CD4-positive, alpha-beta memory T cell (primary cell): ENCODE measurements at regions not wholly inside any gene's neighbourhood (a gene's known extent, or its start where the extent isn't known, plus 50 kb on each side); places are given as distances from the start of the nearest gene placed in this dataset.
A peak's percentile ranks its signal among the peaks of the same experiment; 100 is the strongest.

Experiments used
- CTCF ChIA-PET: fragments of 350-600 bp; sonication (Branson Sonifier 250); formaldehyde crosslinking; loops from one replicate; lab custom pipeline; 2021; ENCODE audit warnings: inconsistent platforms; ENCODE audit not compliant: partially characterized antibody; lab: Charles Lee
- POLR2A ChIA-PET: fragments of 350-600 bp; sonication (Branson Sonifier 250); formaldehyde crosslinking; loops from one replicate; lab custom pipeline; 2021; ENCODE audit not compliant: partially characterized antibody; lab: Charles Lee
- DNase-seq, 5 donors: peaks; one replicate each; pipeline versions ENCODE4 v3.0.0 to v3.0.0-alpha.2; 2020 to 2022; ENCODE audit warnings: mixed read lengths in 1 of 5
- H3K27ac ChIP-seq: one replicate; pipeline ENCODE4 v1.7.0; 2013; ENCODE audit warnings: low read depth, low read length
- H3K27me3 ChIP-seq: 2 replicates; pipeline ENCODE4 v1.7.0; 2013; ENCODE audit warnings: mild to moderate bottlenecking, low read length, moderate library complexity; ENCODE audit not compliant: insufficient read depth
- H3K36me3 ChIP-seq: 2 replicates; pipeline ENCODE4 v1.7.0; 2013; ENCODE audit warnings: mild to moderate bottlenecking, low read length, moderate library complexity; ENCODE audit not compliant: insufficient read depth
- H3K4me1 ChIP-seq: 2 replicates; pipeline ENCODE4 v1.7.0; 2013; ENCODE audit warnings: mild to moderate bottlenecking, low read length, moderate library complexity; ENCODE audit not compliant: insufficient read depth
- H3K4me3 ChIP-seq, 2 donors: one replicate each; pipeline ENCODE4 v1.7.0; 2013; ENCODE audit warnings: low read length in 2 of 2, mild to moderate bottlenecking in 1 of 2
- H3K9me3 ChIP-seq, 2 donors: one replicate each; pipeline ENCODE4 v1.7.0; 2013; ENCODE audit warnings: low read length in 2 of 2, control low read depth in 1 of 2; ENCODE audit not compliant: control insufficient read depth in 1 of 2
- H3K27ac Mint-ChIP-seq, 7 donors: one replicate each; pipeline ENCODE4 v1.8.0; 2020 to 2021; ENCODE audit warnings: mixed read lengths in 7 of 7, mild to moderate bottlenecking in 6 of 7, inconsistent platforms in 3 of 7, moderate library complexity in 3 of 7
- H3K27me3 Mint-ChIP-seq, 2 donors: one replicate each; pipeline ENCODE4 v1.8.0; 2020 to 2021; ENCODE audit warnings: mixed read lengths in 2 of 2
- H3K36me3 Mint-ChIP-seq, 2 donors: one replicate each; pipeline ENCODE4 v1.8.0; 2020 to 2021; ENCODE audit warnings: mixed read lengths in 2 of 2, inconsistent platforms in 1 of 2, mild to moderate bottlenecking in 1 of 2
- H3K4me1 Mint-ChIP-seq, 4 donors: one replicate each; pipeline ENCODE4 v1.8.0; 2020 to 2021; ENCODE audit warnings: mixed read lengths in 4 of 4, mild to moderate bottlenecking in 1 of 4
- H3K4me3 Mint-ChIP-seq, 8 donors: one replicate each; pipeline ENCODE4 v1.8.0; 2020 to 2021; ENCODE audit warnings: mixed read lengths in 8 of 8, mild to moderate bottlenecking in 7 of 8, moderate library complexity in 6 of 8, inconsistent platforms in 3 of 8
- H3K9me3 Mint-ChIP-seq, 8 donors: one replicate each; pipeline ENCODE4 v1.8.0; 2020 to 2021; ENCODE audit warnings: mixed read lengths in 8 of 8, mild to moderate bottlenecking in 5 of 8, inconsistent platforms in 3 of 8, moderate library complexity in 1 of 8
- intact Hi-C: fragments of 100-400 bp; cut with micrococcal nuclease; formaldehyde crosslinking; loops from one replicate; pipeline ENCODE4 v1.15.1; 2023

GRCh38 chr6:139546106-139546472 is 171.6 kb upstream of the CITED2 start:
- Mint-ChIP-seq H3K27ac (peak overlapping the region in 3 of 7 donors; percentile 12 to 64 (median 54)), H3K9me3 (no peaks in the 10 kb centered on the region), H3K27me3 (peaks cover 0 to 1% of the 10 kb centered on the region in 2 donors), H3K4me3 (no peak overlapping the region), H3K4me1 (peaks cover 16 to 34% (median 27%) of the 10 kb centered on the region in 4 donors), H3K36me3 (no peaks in the 10 kb centered on the region)
- ChIA-PET CTCF (no interaction called here), POLR2A (no interaction called here)
- H3K4me3 ChIP-seq: no peak overlapping the region
- no peaks in the 10 kb centered on the region for H3K36me3 ChIP-seq
- intact Hi-C loops: no loop called here
- no peak for DNase-seq
- peaks cover 26% of the 10 kb centered on the region for H3K4me1 ChIP-seq
- H3K27ac ChIP-seq: no peak overlapping the region
- no peaks in the 10 kb centered on the region for H3K9me3 ChIP-seq
- H3K27me3 ChIP-seq: no peaks in the 10 kb centered on the region

- peak overlapping the region in 2 of 7 donors; percentile 12 to 60 for H3K27ac Mint-ChIP-seq
- peaks cover 32% of the 10 kb centered on the region for H3K4me1 ChIP-seq
- H3K27me3 Mint-ChIP-seq: no peaks in the 10 kb centered on the region
- H3K4me3 ChIP-seq: no peak overlapping the region
- H3K36me3 ChIP-seq: no peaks in the 10 kb centered on the region
- H3K9me3 Mint-ChIP-seq: no peaks in the 10 kb centered on the region
- H3K9me3 ChIP-seq: no peaks in the 10 kb centered on the region
- H3K4me3 Mint-ChIP-seq: peak overlapping the region in 1 of 8 donors; percentile 18
- POLR2A ChIA-PET: no interaction called here
- intact Hi-C loops: no loop called here
- H3K36me3 Mint-ChIP-seq: no peaks in the 10 kb centered on the region
- DNase-seq: peak in 1 of 5 donors; percentile 13
- no peaks in the 10 kb centered on the region for H3K27me3 ChIP-seq
- peaks cover 22 to 40% (median 33%) of the 10 kb centered on the region in 4 donors for H3K4me1 Mint-ChIP-seq
- CTCF ChIA-PET: no interaction called here
- no peak overlapping the region for H3K27ac ChIP-seq
These were observed 171.0 kb upstream of the CITED2 start for GRCh38 chr6:139545206-139546105.

GRCh38 chr6:139544701-139545057 is 170.2 kb upstream of the CITED2 start:
- no peaks in the 10 kb centered on the region for H3K36me3 Mint-ChIP-seq
- peaks cover 30 to 48% (median 40%) of the 10 kb centered on the region in 4 donors for H3K4me1 Mint-ChIP-seq
- ChIA-PET CTCF (no interaction called here), POLR2A (no interaction called here)
- no peak for DNase-seq
- H3K36me3 ChIP-seq: no peaks in the 10 kb centered on the region
- H3K4me3 ChIP-seq: no peak overlapping the region
- H3K27me3 ChIP-seq: no peaks in the 10 kb centered on the region
- H3K4me3 Mint-ChIP-seq: no peak overlapping the region
- intact Hi-C loops: no loop called here
- H3K27ac ChIP-seq: no peak overlapping the region
- no peaks in the 10 kb centered on the region for H3K27me3 Mint-ChIP-seq
- H3K9me3 ChIP-seq: no peaks in the 10 kb centered on the region
- no peaks in the 10 kb centered on the region for H3K9me3 Mint-ChIP-seq
- peak overlapping the region in 2 of 7 donors; percentile 10 to 36 for H3K27ac Mint-ChIP-seq
- H3K4me1 ChIP-seq: peaks cover 40% of the 10 kb centered on the region

GRCh38 chr6:139542351-139542750 is 167.9 kb upstream of the CITED2 start:
- H3K27me3 ChIP-seq: no peaks in the 10 kb centered on the region
- H3K36me3 ChIP-seq: no peaks in the 10 kb centered on the region
- Mint-ChIP-seq H3K9me3 (no peaks in the 10 kb centered on the region), H3K27ac (peak overlapping the region in 3 of 7 donors; percentile 3 to 79 (median 18)), H3K27me3 (no peaks in the 10 kb centered on the region), H3K36me3 (no peaks in the 10 kb centered on the region), H3K4me1 (peaks cover 40 to 64% (median 46%) of the 10 kb centered on the region in 4 donors), H3K4me3 (peak overlapping the region in 2 of 8 donors; percentile 24 to 40)
- H3K4me1 ChIP-seq: peaks cover 56% of the 10 kb centered on the region
- intact Hi-C loops: no loop called here
- POLR2A ChIA-PET: no interaction called here
- CTCF ChIA-PET: interaction anchor here (2.7 kb wide), 2 partner anchors 11 to 167 kb away, joined by 9 to 10 read pairs; partner anchors contain the start of gene CITED2
- H3K4me3 ChIP-seq: no peak overlapping the region
- DNase-seq: no peak
- no peak overlapping the region for H3K27ac ChIP-seq
- no peaks in the 10 kb centered on the region for H3K9me3 ChIP-seq

- Mint-ChIP-seq H3K36me3 (no peaks in the 10 kb centered on the region), H3K27me3 (no peaks in the 10 kb centered on the region), H3K9me3 (no peaks in the 10 kb centered on the region), H3K4me1 (peaks cover 44 to 72% (median 55%) of the 10 kb centered on the region in 4 donors), H3K4me3 (peak overlapping the region in 7 of 8 donors; percentile 31 to 82 (median 68)), H3K27ac (peak overlapping the region; percentile 25 to 93 (median 87))
- intact Hi-C loops: loop anchor here (1.0 kb wide), 1 partner anchor 10 kb away; no protein-coding TSS in a partner anchor
- no peaks in the 10 kb centered on the region for H3K36me3 ChIP-seq
- H3K27ac ChIP-seq: peak overlapping the region; percentile 6
- no peaks in the 10 kb centered on the region for H3K9me3 ChIP-seq
- no peak overlapping the region for H3K4me3 ChIP-seq
- H3K4me1 ChIP-seq: peaks cover 62% of the 10 kb centered on the region
- ChIA-PET CTCF (interaction anchor here (1.1 to 2.7 kb wide), 3 partner anchors 10 to 168 kb away, joined by 4 to 10 read pairs (median 9); partner anchors contain the start of gene CITED2), POLR2A (interaction anchor here (0.6 to 8.1 kb wide), 4 partner anchors 10 to 326 kb away, joined by 4 to 153 read pairs (median 14); partner anchors contain the start of gene CITED2)
- DNase-seq: no peak
- no peaks in the 10 kb centered on the region for H3K27me3 ChIP-seq
These were observed 166.4 kb upstream of the CITED2 start for GRCh38 chr6:139540894-139541293.

- no peaks in the 10 kb centered on the region for H3K36me3 ChIP-seq
- peak; percentile 50 to 69 (median 61) for DNase-seq
- POLR2A ChIA-PET: interaction anchor here (2.2 to 8.1 kb wide), 3 partner anchors 9 to 166 kb away, joined by 8 to 153 read pairs (median 21); partner anchors contain the start of gene CITED2
- H3K27me3 ChIP-seq: no peaks in the 10 kb centered on the region
- H3K4me3 Mint-ChIP-seq: peak overlapping the region in 7 of 8 donors; percentile 31 to 82 (median 68)
- H3K9me3 ChIP-seq: no peaks in the 10 kb centered on the region
- H3K9me3 Mint-ChIP-seq: no peaks in the 10 kb centered on the region
- H3K27ac Mint-ChIP-seq: peak overlapping the region; percentile 69 to 93 (median 90)
- no peak overlapping the region for H3K4me3 ChIP-seq
- H3K36me3 Mint-ChIP-seq: no peaks in the 10 kb centered on the region
- no peaks in the 10 kb centered on the region for H3K27me3 Mint-ChIP-seq
- intact Hi-C loops: loop anchor here (1.0 kb wide), 1 partner anchor 9 kb away; no protein-coding TSS in a partner anchor
- H3K27ac ChIP-seq: peak overlapping the region; percentile 46
- H3K4me1 ChIP-seq: peaks cover 66% of the 10 kb centered on the region
- H3K4me1 Mint-ChIP-seq: peaks cover 43 to 72% (median 53%) of the 10 kb centered on the region in 4 donors
- CTCF ChIA-PET: interaction anchor here (1.1 to 2.7 kb wide), 3 partner anchors 9 to 167 kb away, joined by 4 to 10 read pairs (median 9); partner anchors contain the start of gene CITED2
These were observed 165.8 kb upstream of the CITED2 start for GRCh38 chr6:139540276-139540675.

- H3K9me3 Mint-ChIP-seq: no peaks in the 10 kb centered on the region
- ChIA-PET CTCF (interaction anchor here (1.1 to 2.7 kb wide), 4 partner anchors 9 to 170 kb away, joined by 3 to 10 read pairs (median 6); partner anchors contain the start of gene CITED2), POLR2A (interaction anchor here (2.2 to 8.1 kb wide), 3 partner anchors 9 to 166 kb away, joined by 8 to 153 read pairs (median 21); partner anchors contain the start of gene CITED2)
- peak overlapping the region; percentile 69 to 93 (median 90) for H3K27ac Mint-ChIP-seq
- intact Hi-C loops: loop anchor here (1.0 to 10.0 kb wide), 2 partner anchors 9 to 555 kb away; partner anchors contain the start of gene REPS1
- Histone ChIP-seq H3K27ac (peak overlapping the region; percentile 46), H3K36me3 (no peaks in the 10 kb centered on the region), H3K4me3 (no peak overlapping the region), H3K4me1 (peaks cover 70% of the 10 kb centered on the region), H3K9me3 (no peaks in the 10 kb centered on the region), H3K27me3 (no peaks in the 10 kb centered on the region)
- H3K4me1 Mint-ChIP-seq: peaks cover 42 to 70% (median 52%) of the 10 kb centered on the region in 4 donors
- DNase-seq: no peak
- peak overlapping the region in 7 of 8 donors; percentile 43 to 82 (median 68) for H3K4me3 Mint-ChIP-seq
- H3K36me3 Mint-ChIP-seq: no peaks in the 10 kb centered on the region
- H3K27me3 Mint-ChIP-seq: no peaks in the 10 kb centered on the region
These were observed 165.4 kb upstream of the CITED2 start for GRCh38 chr6:139539852-139540251.
